ENCODE measurements at regions not wholly inside any gene's neighbourhood (a gene's known extent, or its start where the extent isn't known, plus 50 kb on each side); places are given as distances from the start of the nearest gene placed in this dataset.

GRCh38 chr3:10637342-10637741 is 132.0 kb upstream of the ATP2B2 start:
- TF ChIP-seq CTCF (IDR thresholded peaks at IDR 0.05) (no peak), POLR2AphosphoS5 (IDR thresholded peaks at IDR 0.05) (no peak), POLR2A (IDR thresholded peaks at IDR 0.05) (no peak)

All from prostate gland (tissue), 2 donors.